Fibroblast of skin of back (primary cell): ENCODE measurements at regions not wholly inside any gene's neighbourhood (a gene's known extent, or its start where the extent isn't known, plus 50 kb on each side); places are given as distances from the start of the nearest gene placed in this dataset.
"Not testable (repeated sequence)": the region's sequence is repeated elsewhere in the genome, so short reads cannot be mapped to it uniquely, and the experiment has no call there.

Experiments used
- DNase-seq: peaks from one replicate; pipeline ENCODE4 v3.0.0-alpha.2; 2013

DNA sequence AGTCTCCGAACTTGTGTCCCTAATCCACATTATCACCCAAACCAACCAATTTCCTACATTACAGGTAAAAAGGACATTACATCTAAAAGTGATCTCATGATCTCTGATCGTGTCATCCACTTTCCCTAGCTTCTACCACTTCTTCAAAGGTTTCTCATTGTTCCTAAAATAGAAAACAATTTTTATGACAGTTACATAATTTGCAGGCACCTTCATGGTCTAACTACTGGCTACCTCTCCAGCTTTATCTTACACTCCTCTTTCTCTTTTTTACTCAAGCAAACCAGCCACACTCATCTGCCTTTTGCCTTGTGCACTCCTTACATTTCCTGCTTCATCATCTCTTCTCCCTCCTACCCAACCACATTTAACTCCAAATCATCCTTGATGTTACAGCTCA, 886.7 kb upstream of the SORCS1 start:
- DNase-seq, result no peak

DNA sequence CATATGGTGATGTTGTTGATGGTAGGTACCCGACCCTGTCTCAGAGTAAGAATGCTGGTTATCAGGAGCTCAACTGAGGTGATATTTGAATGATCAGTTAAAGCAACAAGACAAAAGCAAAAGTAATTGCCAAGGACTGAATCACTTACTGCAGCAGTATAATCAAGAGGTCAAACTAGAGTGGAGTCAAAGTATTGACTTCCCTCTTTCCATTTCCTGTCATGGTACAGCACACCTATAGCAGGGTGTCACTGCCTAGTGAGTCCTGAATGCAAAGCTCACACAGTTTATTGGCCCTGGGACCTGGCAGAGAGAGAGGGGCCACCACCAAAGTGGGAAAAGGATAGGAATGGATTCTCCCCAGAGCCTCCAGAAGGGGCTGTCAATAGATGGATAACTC, 886.1 kb upstream of the SORCS1 start:
- DNase-seq, result no peak

DNA sequence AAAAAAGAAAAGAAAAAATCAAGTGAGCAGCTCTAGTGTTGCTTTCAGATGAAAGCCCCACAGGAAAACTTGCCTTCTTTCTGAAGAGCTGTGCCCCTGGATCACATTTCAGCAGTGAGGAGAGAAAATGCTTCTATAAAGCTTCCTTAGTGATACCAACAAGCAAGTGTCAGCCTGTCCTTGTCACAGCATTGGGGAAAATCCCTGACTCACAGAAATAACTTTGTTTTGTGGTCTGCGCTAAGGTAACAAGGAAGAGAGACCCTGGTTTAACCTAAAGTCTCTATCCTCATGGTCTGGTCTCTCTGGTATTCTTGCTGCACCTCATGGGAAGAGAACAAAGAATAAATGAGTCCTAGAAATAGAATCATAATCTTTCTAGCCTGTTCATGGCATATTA, 885.2 kb upstream of the SORCS1 start:
- DNase-seq, result no peak

DNA sequence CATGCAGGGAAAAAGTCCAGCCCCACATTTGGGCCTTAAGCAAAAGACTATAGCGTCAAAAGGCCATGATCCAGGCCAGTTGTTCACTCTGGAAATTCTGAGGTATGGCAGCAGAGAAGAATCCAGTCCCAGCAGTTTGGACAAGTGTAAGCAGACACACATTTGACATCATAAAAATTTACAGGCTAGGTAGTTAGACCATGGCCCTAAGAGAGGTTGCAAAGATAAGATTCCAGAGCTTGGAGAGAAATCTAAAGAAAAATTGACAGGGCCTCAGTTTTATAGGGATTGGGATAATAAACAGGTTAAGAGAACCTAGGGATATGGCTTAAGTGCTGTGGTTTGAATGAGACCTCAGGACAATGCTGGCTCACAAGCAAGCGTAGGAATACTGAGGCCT, 884.4 kb upstream of the SORCS1 start:
- DNase-seq, result no peak

DNA sequence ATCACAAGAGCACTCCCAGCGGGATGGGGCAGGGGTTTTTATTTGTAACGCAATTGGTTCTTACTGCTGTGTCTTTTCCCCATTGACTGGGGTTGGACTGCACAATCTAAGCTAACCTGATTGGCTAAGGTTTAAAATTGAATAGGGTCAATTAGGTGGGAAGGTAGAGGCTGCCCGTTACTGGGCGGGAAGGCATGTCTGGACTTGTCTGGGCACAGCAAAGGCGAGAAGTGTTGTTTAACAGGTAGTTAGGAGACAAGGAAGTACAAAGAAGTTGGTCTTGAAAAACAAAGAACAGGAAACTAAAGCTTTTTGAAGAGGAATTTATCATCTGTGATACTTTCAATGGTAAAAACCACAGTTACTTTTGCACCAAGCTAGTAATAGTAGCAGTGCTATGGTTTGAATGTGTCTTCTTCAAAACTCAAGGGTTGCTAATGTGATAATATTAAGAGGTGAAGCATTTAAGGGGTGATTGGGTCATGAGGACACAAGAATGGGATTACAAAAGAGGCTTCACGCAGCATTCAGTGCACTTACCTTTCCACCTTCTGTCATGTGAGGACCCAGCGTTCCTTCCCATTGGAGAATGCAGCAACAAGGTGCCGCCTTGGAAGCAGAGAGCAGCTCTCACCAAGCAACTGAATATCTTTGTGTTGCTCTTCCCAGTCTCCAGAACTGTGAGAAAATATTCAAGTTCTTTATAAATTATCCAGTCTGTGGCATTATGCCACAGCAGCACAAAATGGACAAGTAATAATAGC, 875.5 kb upstream of the SORCS1 start:
- no peak for DNase-seq

DNA sequence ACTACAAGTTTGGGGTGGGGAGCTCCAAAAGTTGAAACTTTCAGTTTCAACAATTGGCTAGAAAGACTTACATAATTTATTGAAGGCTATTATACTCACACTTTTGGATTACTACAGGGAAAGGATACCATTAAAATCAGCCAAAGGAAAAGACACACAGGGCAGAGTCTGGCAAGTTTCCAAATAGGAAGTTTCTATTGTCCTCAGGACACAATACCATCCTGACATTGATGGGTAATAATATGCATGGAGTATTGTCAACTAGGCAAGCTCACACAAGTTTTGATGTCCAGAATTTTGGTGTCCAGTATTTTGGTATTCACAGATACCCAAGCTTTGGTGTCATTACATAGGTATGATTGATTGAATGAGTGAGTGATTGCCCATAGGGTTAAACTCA, 872.6 kb upstream of the SORCS1 start:
- DNase-seq, result no peak

DNA sequence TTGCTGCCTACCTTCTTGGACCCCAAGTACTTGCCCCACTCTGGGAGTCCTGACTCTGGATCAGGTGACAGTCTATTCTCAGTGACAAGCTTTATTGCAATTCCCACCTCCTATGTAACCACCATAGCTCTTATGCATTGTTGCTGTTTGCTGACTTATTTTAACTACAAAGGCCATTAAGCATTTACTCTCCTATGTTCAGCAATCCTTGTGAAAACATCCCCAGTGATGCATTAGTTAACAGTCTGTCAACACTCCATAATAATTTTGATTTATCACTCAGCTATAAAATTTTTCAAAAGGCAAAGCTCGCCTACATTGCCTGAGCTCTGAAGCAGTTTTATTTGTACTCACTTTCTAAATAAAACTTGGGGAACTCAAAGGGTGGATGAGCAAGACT, 871.8 kb upstream of the SORCS1 start:
- no peak for DNase-seq

DNA sequence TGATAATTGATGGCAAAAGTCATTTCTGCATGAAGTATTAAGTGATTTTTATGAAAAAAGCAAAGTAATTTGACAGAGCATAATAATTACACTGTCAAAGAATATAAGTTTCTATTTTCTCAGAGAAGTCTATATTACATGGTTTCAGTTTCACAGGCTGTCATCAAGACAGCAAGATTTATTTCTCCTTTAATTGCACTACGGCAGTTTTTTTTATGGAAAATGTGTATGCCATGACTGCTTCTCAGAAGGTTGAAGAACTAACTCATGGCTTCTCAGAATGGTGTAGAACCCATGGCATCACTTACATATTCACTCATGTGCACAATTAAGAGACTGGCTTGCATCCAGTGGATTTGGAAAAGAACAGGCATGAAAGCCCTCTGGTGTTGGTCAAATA, 870.3 kb upstream of the SORCS1 start:
- DNase-seq, result no peak

DNA sequence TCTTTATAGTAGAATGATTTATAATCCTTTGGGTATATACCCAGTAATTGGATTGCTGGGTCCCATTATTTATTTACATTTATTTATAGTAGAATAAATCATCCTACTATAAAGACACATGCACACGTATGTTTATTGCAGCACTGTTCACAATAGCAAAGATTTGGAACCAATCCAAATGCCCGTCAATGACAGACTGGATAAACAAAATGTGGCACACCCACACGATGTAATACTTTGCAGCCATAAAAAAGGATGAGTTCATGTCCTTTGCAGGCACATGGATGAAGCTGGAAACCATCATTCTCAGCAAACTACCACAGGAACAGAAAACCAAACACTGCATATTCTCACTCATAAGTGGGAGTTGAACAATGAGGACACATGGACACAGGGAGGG, 869.0 kb upstream of the SORCS1 start:
- DNase-seq, result not testable (repeated sequence)

DNA sequence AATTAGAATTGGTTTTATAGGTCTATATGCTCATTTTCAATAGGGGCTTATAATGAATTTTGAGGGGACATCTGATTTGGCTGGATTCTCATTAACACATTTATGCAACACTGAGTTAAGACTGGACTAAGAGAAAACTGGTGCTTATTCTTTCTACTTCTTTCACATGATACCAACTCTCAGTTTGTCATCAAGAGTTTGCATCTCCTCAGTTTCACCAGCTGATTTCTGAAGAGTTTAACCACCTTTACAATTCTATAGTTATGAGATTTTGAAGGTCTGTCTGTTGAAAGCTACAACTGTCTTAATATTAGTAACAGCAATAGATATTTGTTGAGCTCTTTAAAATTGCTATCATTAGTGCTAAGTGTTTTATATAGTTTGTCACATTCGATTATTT, 867.0 kb upstream of the SORCS1 start:
- DNase-seq, result no peak

DNA sequence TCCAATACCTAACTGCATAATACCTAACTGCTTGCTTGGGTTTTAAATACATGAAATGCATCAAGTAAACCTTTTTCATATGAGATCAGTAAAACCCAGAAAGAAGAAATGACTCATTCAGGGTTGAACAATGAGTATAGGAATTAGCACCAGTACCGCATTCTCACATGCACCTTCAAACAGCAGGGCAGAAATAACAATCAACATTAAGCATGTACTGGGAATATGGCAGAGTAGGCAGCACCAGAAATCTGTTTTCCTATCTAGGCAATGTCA, 850.3 kb upstream of the SORCS1 start:
- no peak for DNase-seq

DNA sequence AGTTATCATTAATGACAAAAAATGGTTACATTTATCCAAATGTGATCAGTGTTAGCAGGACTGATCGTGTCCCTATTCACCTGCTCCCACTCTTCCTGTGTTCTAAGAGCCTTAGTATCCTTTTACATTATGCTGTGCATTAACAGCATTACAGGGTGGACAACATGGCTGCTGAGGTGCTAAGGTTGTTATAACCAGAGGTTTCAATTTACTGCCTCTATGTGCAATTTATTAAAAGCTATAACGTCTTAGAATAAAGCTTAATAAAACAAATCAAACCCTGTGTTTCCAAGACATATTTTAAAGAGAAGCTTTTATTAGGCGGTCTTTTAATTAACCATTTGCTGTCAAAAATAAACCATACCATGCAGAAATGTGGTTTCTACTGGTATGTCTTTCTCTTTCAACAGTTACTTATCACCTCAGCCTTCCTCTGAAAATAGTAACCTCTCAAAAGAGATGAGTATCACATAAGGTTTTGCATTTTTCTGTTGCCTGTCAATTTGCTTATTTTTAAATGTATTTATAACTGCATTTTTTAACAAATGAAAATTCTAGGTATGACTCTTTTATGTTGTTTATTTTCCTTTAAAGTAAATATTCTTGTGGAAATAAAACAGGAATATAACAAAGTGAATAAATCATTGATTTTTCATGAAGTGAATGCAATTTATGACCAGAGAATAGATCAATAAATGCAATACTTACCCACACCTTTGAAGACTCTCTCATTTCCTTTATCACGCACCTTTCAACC, 849.8 kb upstream of the SORCS1 start:
- DNase-seq, result no peak

DNA sequence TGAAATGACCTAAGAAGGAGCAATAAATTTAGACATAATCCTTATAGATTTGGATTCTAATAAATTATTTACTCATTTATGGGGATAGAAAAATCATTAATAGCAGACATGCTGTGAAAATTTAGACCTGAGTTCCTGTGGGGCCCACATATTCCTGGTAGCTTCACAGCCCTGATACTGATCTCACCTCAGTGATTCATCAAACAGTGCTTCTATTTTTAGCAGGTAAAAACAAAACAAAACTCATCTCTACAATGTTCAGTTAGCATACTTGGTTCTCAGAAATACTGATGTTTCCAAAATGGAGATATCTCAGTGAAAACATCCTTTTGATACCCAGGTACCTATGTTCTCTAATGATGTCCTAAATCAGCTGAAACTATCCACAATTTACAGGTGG, 841.1 kb upstream of the SORCS1 start:
- DNase-seq, result no peak

DNA sequence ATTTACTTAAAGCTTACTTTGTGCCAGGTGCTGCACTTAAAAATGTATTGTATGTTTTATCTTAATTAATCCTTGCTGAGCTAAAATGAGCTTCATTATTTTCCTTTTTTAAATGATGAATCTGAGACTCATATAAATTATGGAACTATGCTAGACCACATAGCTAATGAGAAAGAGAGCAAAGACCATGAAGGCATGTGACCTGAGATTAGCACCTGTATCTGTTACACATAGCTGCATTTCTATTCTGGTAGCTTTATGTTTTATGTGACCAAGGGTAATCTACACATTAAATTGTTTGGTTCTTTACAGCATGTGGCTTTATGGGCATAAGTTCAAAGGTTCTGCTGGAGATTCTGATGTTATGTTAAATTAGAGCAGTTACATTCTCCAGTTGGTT, 839.1 kb upstream of the SORCS1 start:
- no peak for DNase-seq

DNA sequence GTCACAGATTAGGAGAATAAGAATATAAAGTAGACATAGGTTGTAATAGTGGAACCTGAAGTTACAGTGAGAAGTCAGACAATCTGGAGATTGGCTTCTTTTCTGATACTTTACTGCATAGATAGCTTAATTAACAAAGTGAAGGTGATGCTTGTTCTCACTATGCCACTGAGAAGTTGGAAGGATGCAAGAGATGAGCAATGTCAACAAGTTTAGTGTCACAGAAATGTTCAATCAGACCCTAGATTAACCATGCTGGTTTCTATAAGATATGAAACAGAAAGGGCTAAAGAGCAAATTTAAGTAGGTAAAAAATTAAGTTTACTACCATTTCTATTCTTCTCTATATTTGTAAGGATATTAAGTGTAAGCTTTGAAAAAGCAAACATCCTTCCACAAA, 838.6 kb upstream of the SORCS1 start:
- DNase-seq, result no peak

DNA sequence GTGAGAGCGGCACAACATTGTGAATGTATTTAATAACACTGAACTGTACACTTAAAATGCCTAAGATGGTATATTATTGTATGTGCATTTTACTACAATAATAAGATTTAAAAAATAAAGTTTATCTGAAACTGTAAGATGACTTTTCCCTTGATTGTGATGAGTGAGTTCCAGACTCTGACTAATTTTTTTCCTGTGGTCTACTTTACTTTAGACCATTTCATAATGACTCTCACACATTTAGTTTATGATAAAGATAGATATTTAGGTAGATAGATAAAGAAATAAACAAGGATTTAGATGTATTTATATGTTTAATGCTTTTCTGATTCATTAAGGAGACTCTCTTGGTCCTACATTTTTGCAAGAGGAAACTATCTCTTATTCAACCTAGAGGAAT, 835.9 kb upstream of the SORCS1 start:
- no peak for DNase-seq

DNA sequence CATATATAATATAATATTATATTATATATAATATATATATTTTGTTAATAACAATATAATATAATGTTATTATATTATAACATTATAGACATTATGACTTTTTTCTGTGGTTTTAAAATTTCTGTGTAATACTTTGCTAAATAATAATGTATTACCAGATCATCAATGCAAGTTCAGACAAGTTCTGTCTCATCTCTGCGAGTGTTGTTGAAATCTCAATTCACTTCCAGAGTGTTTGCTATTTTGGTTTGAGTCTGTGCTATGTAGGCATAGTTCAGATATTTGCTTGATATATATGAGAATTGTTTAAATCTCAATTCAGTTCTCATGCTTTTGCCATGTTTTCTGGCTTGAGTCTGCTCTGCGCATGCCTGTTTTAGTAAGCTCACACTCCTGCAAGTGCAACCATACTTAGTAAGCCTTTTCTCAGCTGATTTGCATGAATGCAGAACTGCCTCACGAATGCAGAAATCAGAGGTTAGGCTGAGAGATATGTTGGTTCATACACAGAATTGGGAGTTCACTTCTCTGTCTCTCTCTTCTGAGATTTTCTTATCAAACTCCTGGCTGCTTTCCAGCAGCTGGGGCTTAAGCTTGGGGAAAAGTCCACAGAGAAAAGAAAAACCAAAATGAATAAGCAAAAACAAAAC, 830.2 kb upstream of the SORCS1 start:
- no peak for DNase-seq

DNA sequence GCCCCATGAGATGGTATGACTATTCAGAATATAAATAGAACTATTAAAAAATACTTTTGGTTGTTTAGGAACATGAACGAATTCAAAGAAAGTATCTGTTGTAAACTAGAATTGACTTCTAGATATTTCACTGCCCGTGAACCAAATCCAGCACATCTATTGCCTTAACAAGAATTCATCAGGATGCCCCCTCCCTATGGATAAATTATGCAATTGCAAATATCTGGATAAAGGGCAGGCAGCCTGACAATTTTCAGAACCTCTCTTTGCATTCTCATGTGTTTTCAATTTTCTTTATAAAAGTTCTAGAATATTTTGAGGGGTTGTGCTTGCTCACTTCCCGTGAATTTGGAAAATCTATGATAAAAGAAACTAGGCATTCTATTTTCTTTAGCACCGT, 822.1 kb upstream of the SORCS1 start:
- DNase-seq, result no peak

DNA sequence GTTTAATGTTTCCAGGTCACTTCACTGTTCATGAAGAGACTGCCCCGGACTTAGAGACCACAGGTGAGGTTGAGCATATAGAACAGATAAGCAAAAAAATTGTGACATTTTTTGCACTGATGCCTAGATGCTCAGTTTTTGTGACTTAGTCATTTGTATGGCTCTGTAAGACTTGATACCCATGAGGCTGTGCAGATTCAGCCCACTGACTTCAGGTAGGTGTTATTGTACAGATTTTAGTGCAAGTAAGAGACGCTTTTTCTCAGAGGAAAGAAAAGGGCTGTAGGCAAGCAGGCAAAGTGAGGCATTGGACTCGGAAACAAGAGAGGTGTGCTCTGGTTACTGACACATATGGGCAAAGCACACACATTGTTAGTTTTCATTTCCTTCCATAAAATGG, 820.1 kb upstream of the SORCS1 start:
- no peak for DNase-seq

DNA sequence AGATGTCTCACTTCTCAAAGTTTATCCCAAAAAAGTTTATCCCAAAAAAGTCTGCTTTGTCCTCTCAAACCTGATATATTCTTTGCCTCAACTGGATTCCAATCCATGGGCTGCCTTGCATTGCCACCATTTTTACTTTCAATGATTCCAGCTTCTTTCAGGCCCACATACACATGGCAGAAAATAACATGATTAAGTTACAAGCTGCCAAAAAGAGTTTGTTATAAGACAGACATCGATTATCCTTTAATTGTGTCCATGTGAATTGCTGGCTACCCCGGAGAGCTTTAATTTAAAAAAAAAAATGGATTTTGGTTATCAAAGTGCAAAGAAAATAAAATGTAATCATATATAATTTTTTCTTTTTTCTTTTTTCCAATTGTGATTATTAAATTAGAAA, 819.6 kb upstream of the SORCS1 start:
- no peak for DNase-seq

DNA sequence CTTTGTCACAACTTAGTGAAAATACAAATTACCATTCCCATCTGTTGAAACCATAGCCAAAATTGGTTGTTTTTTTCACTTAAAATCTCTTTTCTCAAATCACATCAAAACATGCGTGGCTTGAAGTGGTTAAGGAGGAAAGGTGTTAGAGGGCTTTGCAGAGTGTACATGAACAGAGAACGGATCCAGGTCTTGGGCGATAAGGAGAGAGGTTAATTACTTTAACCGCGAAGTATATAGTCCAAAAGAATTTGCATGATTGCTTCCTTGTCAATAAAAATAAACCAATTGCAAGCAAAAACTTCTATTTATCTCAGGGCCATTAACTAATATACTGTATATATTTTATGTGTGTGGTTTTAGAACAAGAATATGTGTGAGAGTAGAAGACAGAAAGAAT, 813.9 kb upstream of the SORCS1 start:
- no peak for DNase-seq

DNA sequence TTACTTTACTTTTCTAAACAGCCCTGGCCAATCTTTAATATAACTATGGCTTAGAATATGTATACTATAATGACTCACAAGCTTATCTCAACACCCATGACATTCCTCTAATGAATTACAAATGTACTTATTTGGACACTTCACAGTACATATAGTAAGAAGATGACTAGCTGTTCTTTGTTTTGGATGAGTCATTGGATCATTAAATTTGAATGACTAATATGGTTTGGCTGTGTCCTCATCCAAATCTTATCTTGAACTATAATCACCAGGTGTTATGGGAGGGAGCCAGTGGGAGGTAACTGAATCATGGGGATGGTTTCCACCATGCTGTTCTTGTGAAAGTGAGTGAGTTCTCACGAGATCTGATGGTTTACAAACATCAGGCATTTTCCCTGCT, 807.5 kb upstream of the SORCS1 start:
- DNase-seq, result peak; percentile 85

DNA sequence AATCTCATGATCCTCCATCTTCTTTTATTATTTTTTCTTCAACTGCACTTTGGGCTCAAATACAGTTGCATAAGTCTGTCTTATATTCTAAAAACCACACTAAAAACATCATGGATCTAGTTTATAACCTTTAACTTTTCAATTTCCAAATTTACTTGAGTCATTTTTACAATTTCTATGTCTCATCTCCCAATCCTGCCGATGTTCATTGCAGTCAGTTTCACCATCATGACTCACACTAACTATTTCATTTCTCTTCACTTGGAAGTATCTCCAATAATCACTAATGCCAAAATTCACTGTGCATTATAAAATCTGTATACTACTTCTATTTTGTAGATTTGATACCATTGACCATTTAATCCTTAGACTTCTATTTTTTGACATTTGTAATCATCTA, 806.9 kb upstream of the SORCS1 start:
- DNase-seq, result peak; percentile 66

DNA sequence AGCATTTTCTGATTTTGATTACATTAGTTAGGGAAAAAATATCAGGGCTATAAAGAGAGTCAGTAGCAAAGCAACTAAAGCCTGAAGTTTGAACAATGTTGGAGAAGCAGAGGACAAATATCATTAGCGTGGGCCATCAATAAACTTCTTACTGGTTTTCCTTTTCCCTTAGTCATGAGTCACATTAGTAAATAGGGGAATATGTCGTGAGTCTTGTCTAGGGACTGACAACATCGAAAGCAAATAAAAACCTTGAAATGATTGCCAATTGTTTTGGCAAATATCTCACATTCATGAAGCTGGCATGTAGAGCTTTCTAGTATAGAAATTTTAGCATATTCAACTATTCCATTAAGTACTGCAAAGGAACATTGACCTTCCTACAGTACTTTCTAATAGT, 806.0 kb upstream of the SORCS1 start:
- no peak for DNase-seq
